ENCODE measurements at regions not wholly inside any gene's neighbourhood (a gene's known extent, or its start where the extent isn't known, plus 50 kb on each side); places are given as distances from the start of the nearest gene placed in this dataset.

DNA sequence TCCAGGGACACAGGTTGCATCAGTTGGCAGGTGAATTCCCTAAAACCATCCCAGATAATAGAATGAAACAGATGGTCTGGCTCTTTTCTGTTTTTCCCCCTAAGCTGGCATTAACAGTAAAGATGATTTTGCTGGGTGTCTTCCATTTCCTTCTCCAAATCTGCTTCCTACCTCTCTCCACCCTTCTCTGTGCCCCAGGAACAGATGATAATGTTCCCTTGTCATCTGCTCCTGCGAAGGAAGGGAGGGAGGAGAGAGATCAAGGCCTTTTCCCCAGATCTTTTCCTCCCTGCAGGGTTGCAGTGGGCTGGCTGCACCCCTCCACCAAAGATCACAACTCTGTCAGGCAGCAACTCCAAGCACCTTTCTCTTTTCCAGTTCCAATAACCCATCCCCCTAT is 156.5 kb upstream of the PRDM1 start:
- Histone ChIP-seq H3K36me3 (ENCODE audit: insufficient read depth, low read length) (no peaks in the 10 kb centered on the region), H3K27me3 (ENCODE audit: control insufficient read depth, insufficient read depth, low read length) (no peaks in the 10 kb centered on the region), H3K4me3 (ENCODE audit: low read length) (no peak overlapping the region), H3K4me2 (ENCODE audit: low read length) (no peak overlapping the region), H3K4me1 (ENCODE audit: control insufficient read depth, insufficient read depth, low read length) (no peaks in the 10 kb centered on the region), H3K9ac (ENCODE audit: low read depth, low read length) (no peak overlapping the region), H3K9me3 (replicated peaks; ENCODE audit: low read length) (no peaks in the 10 kb centered on the region)

- H3K4me2 ChIP-seq (ENCODE audit: low read length) = no peak overlapping the region
- no peak overlapping the region for H3K9ac ChIP-seq (ENCODE audit: low read depth, low read length)
- no peaks in the 10 kb centered on the region for H3K4me1 ChIP-seq (ENCODE audit: control insufficient read depth, insufficient read depth, low read length)
- no peak overlapping the region for H3K4me3 ChIP-seq (ENCODE audit: low read length)
- no peaks in the 10 kb centered on the region for H3K9me3 ChIP-seq (replicated peaks; ENCODE audit: low read length)
- no peaks in the 10 kb centered on the region for H3K36me3 ChIP-seq (ENCODE audit: insufficient read depth, low read length)
- no peaks in the 10 kb centered on the region for H3K27me3 ChIP-seq (ENCODE audit: control insufficient read depth, insufficient read depth, low read length)
Measured at GRCh38 chr6:105926318-105926717, 159.8 kb upstream of the PRDM1 start.

GRCh38 chr6:105925706-105926105 is 160.4 kb upstream of the PRDM1 start:
- Histone ChIP-seq H3K36me3 (ENCODE audit: insufficient read depth, low read length) (no peaks in the 10 kb centered on the region), H3K4me3 (ENCODE audit: low read length) (no peak overlapping the region), H3K4me2 (ENCODE audit: low read length) (no peak overlapping the region), H3K9me3 (replicated peaks; ENCODE audit: low read length) (no peaks in the 10 kb centered on the region), H3K27me3 (ENCODE audit: control insufficient read depth, insufficient read depth, low read length) (no peaks in the 10 kb centered on the region), H3K4me1 (ENCODE audit: control insufficient read depth, insufficient read depth, low read length) (no peaks in the 10 kb centered on the region), H3K9ac (ENCODE audit: low read depth, low read length) (no peak overlapping the region)

DNA sequence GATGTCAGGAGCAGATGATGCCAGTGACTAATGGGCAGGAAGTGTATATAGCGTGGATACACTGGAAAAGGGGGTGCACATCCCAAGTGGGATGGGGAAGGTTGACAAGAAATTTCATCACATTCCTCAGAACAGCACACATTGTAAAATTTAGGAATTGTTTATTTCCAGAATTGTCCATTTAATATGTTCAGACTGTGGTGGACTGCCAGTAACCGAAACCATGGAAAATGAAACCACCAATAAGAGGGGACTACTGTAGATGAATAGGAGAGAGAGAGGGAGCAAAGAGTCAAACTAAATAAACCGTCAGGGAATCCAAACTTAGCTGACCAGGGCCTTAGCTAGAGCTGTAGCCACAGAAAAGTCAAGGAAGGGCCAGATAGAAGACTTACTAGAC is 164.4 kb upstream of the PRDM1 start:
- no peaks in the 10 kb centered on the region for H3K9me3 ChIP-seq (replicated peaks; ENCODE audit: low read length)
- H3K4me2 ChIP-seq (ENCODE audit: low read length) = no peak overlapping the region
- no peak overlapping the region for H3K4me3 ChIP-seq (ENCODE audit: low read length)
- no peaks in the 10 kb centered on the region for H3K27me3 ChIP-seq (ENCODE audit: control insufficient read depth, insufficient read depth, low read length)
- H3K36me3 ChIP-seq (ENCODE audit: insufficient read depth, low read length) = no peaks in the 10 kb centered on the region
- no peaks in the 10 kb centered on the region for H3K4me1 ChIP-seq (ENCODE audit: control insufficient read depth, insufficient read depth, low read length)
- H3K9ac ChIP-seq (ENCODE audit: low read depth, low read length) = no peak overlapping the region

DNA sequence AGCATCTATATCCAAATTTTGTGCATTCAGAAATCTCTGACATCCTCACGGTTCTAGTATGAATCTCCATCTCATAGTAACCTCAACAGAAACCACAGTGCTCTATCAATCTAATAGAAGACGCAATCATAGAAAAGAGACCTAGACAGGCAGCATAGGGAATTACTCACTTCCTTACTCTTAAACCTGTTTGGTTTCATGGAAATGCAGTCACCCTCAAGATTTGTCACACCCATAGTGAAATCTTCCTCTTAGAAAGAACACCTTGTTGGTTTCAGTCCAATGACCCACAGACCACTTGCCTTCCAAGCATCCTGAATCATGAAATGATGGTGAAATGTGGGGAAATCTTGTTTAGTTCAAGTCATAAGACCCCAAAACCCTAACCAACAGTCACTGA is 166.1 kb upstream of the PRDM1 start:
- no peaks in the 10 kb centered on the region for H3K9me3 ChIP-seq (replicated peaks; ENCODE audit: low read length)
- H3K4me3 ChIP-seq (ENCODE audit: low read length) = no peak overlapping the region
- H3K4me2 ChIP-seq (ENCODE audit: low read length) = no peak overlapping the region
- no peaks in the 10 kb centered on the region for H3K27me3 ChIP-seq (ENCODE audit: control insufficient read depth, insufficient read depth, low read length)
- H3K36me3 ChIP-seq (ENCODE audit: insufficient read depth, low read length) = no peaks in the 10 kb centered on the region
- no peaks in the 10 kb centered on the region for H3K4me1 ChIP-seq (ENCODE audit: control insufficient read depth, insufficient read depth, low read length)
- no peak overlapping the region for H3K9ac ChIP-seq (ENCODE audit: low read depth, low read length)

- no peaks in the 10 kb centered on the region for H3K4me1 ChIP-seq (ENCODE audit: control insufficient read depth, insufficient read depth, low read length)
- no peak overlapping the region for H3K4me3 ChIP-seq (ENCODE audit: low read length)
- no peaks in the 10 kb centered on the region for H3K9me3 ChIP-seq (replicated peaks; ENCODE audit: low read length)
- H3K4me2 ChIP-seq (ENCODE audit: low read length) = no peak overlapping the region
- no peaks in the 10 kb centered on the region for H3K36me3 ChIP-seq (ENCODE audit: insufficient read depth, low read length)
- no peaks in the 10 kb centered on the region for H3K27me3 ChIP-seq (ENCODE audit: control insufficient read depth, insufficient read depth, low read length)
- H3K9ac ChIP-seq (ENCODE audit: low read depth, low read length) = no peak overlapping the region
Measured at GRCh38 chr6:105917038-105917695, 169.0 kb upstream of the PRDM1 start.

DNA sequence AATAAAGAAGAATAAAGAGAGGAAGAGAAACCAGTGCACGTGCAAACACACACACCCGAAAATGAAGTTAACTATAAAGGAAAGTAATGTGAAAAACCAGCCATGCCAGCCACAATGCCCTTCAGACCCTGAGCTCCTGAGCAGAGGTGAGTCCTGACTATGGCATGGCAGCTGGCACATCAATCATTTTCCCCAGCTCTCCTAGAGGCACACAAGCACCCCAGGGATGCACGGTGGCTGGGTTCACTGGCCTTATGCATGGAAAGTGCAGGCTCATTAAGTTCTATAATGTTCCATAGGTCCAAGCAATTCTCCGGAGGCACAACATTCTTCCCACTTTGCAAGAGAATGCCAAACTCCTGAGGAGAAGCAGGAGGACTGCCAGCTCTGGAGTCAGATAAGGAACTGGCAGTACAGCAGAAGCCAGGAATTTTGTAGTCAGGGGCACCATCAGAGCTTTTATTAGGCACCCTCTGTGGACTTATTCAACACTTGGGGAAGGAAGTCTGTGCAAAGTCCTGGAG is 175.0 kb upstream of the PRDM1 start:
- no peak overlapping the region for H3K9ac ChIP-seq (ENCODE audit: low read depth, low read length)
- H3K4me2 ChIP-seq (ENCODE audit: low read length) = no peak overlapping the region
- no peaks in the 10 kb centered on the region for H3K9me3 ChIP-seq (replicated peaks; ENCODE audit: low read length)
- H3K27me3 ChIP-seq (ENCODE audit: control insufficient read depth, insufficient read depth, low read length) = no peaks in the 10 kb centered on the region
- no peaks in the 10 kb centered on the region for H3K36me3 ChIP-seq (ENCODE audit: insufficient read depth, low read length)
- H3K4me1 ChIP-seq (ENCODE audit: control insufficient read depth, insufficient read depth, low read length) = no peaks in the 10 kb centered on the region
- H3K4me3 ChIP-seq (ENCODE audit: low read length) = no peak overlapping the region

GRCh38 chr6:105909106-105909505 is 177.0 kb upstream of the PRDM1 start:
- Histone ChIP-seq H3K4me2 (ENCODE audit: low read length) (no peak overlapping the region), H3K4me3 (ENCODE audit: low read length) (no peak overlapping the region), H3K27me3 (ENCODE audit: control insufficient read depth, insufficient read depth, low read length) (no peaks in the 10 kb centered on the region), H3K4me1 (ENCODE audit: control insufficient read depth, insufficient read depth, low read length) (no peaks in the 10 kb centered on the region), H3K9ac (ENCODE audit: low read depth, low read length) (no peak overlapping the region), H3K9me3 (replicated peaks; ENCODE audit: low read length) (no peaks in the 10 kb centered on the region), H3K36me3 (ENCODE audit: insufficient read depth, low read length) (no peaks in the 10 kb centered on the region)

DNA sequence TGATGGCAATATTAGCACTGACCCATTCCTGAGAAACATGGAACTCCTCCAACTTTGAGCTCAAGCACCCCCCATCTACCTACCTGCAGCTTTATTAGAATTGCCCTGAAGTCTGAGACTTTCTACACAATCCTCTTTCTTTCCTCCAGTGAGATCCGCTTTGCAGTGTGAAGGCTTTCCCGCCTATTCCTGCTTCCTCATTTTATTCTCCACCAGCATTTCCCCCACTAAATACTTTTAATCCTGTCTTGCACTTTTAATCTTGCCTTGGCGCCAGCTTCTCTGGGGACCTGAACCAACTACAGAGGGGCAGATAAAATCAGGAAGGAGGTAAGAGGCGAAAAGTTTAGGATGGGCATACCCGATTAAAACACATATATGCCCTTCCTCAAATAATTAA is 178.1 kb upstream of the PRDM1 start:
- Histone ChIP-seq H3K9me3 (replicated peaks; ENCODE audit: low read length) (no peaks in the 10 kb centered on the region), H3K36me3 (ENCODE audit: insufficient read depth, low read length) (no peaks in the 10 kb centered on the region), H3K4me3 (ENCODE audit: low read length) (no peak overlapping the region), H3K4me2 (ENCODE audit: low read length) (no peak overlapping the region), H3K9ac (ENCODE audit: low read depth, low read length) (no peak overlapping the region), H3K27me3 (ENCODE audit: control insufficient read depth, insufficient read depth, low read length) (no peaks in the 10 kb centered on the region), H3K4me1 (ENCODE audit: control insufficient read depth, insufficient read depth, low read length) (no peaks in the 10 kb centered on the region)

DNA sequence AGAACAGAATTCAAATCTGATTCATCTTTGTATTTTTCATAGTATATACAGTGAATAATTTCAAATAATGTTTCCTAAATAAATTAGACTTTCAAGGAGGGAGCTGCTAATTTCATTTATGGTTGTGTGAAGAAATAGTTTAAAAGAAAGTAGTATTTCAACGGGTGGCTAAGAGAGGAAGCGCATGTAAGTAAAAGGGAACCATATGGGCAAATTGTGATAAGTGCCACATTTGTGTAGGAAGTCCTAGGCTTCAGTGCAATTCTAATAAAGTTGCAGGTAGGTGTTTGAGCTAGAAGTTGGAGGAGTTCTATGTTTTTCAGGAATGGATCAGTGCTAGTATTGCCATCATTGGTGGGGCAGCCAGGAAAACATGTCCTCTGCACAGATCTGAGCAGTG is 178.8 kb upstream of the PRDM1 start:
- no peaks in the 10 kb centered on the region for H3K36me3 ChIP-seq (ENCODE audit: insufficient read depth, low read length)
- no peaks in the 10 kb centered on the region for H3K9me3 ChIP-seq (replicated peaks; ENCODE audit: low read length)
- H3K9ac ChIP-seq (ENCODE audit: low read depth, low read length) = no peak overlapping the region
- H3K27me3 ChIP-seq (ENCODE audit: control insufficient read depth, insufficient read depth, low read length) = no peaks in the 10 kb centered on the region
- no peak overlapping the region for H3K4me2 ChIP-seq (ENCODE audit: low read length)
- peaks cover 3% of the 10 kb centered on the region for H3K4me1 ChIP-seq (ENCODE audit: control insufficient read depth, insufficient read depth, low read length)
- no peak overlapping the region for H3K4me3 ChIP-seq (ENCODE audit: low read length)

DNA sequence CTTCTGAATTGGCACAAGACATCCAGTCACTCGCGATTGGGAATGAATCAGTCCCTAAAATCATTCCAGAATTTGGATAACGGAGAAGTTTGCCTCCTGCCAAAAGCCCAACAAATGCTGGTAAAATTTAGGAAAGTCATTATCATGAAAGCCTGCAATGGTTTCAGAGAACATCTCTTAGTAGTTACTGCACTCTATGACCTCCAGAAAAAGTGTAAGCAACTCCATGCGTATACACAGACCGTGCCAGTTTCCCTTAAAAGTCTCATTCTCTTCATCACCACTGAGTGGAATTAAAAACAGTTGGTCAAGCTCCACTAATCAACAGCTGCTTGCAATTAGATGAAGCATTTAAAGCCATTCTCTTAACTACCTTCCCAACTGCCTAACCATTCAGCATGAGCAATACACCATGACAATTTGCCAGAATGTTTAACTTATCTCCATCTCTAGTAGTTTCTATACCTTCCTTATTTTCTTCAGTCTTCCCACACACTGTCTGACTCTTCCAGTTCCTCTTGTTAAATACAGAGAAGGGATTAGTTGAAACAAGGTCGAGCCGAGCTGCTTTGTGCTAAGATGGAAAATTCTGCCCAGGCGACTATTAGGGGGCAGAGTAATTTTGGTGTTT is 183.6 kb upstream of the PRDM1 start:
- Histone ChIP-seq H3K4me3 (ENCODE audit: low read length) (no peak overlapping the region), H3K4me1 (ENCODE audit: control insufficient read depth, insufficient read depth, low read length) (peaks cover 19% of the 10 kb centered on the region)

GRCh38 chr6:105901583-105901982 is 184.6 kb upstream of the PRDM1 start:
- Histone ChIP-seq H3K4me1 (ENCODE audit: control insufficient read depth, insufficient read depth, low read length) (peaks cover 19% of the 10 kb centered on the region), H3K27me3 (ENCODE audit: control insufficient read depth, insufficient read depth, low read length) (no peaks in the 10 kb centered on the region), H3K4me3 (ENCODE audit: low read length) (no peak overlapping the region), H3K9me3 (replicated peaks; ENCODE audit: low read length) (no peaks in the 10 kb centered on the region), H3K9ac (ENCODE audit: low read depth, low read length) (no peak overlapping the region), H3K36me3 (ENCODE audit: insufficient read depth, low read length) (no peaks in the 10 kb centered on the region), H3K4me2 (ENCODE audit: low read length) (no peak overlapping the region)

More for the DNA sequence above, 183.6 kb upstream of the PRDM1 start:
- no peak overlapping the region for H3K4me2 ChIP-seq (ENCODE audit: low read length)
- H3K9ac ChIP-seq (ENCODE audit: low read depth, low read length) = no peak overlapping the region
- H3K27me3 ChIP-seq (ENCODE audit: control insufficient read depth, insufficient read depth, low read length) = no peaks in the 10 kb centered on the region
- no peaks in the 10 kb centered on the region for H3K9me3 ChIP-seq (replicated peaks; ENCODE audit: low read length)
- no peaks in the 10 kb centered on the region for H3K36me3 ChIP-seq (ENCODE audit: insufficient read depth, low read length)

Measured in skeletal muscle satellite cell (primary cell).